HL-60 (cell line): ENCODE measurements at regions not wholly inside any gene's neighbourhood (a gene's known extent, or its start where the extent isn't known, plus 50 kb on each side); places are given as distances from the start of the nearest gene placed in this dataset.

Experiments used
- DNase-seq, 2 experiments: peaks; one replicate each; pipeline ENCODE4 v3.0.0-alpha.2; 2010 to 2020; ENCODE audit warnings: low read depth in 1 of 2, low spot score in 1 of 2
- H3K27ac ChIP-seq: fragments of 250-450 bp; sonication (Bioruptor Pico); replicated peaks from 2 replicates; pipeline ENCODE4 v1.5.1; 2020; ENCODE audit warnings: mild to moderate bottlenecking, moderate library complexity
- H3K27me3 ChIP-seq: fragments of 250-450 bp; sonication (Bioruptor Pico); 2 replicates; pipeline ENCODE4 v1.5.1; 2021; ENCODE audit warnings: mild to moderate bottlenecking, moderate library complexity; ENCODE audit not compliant: insufficient read depth, poor library complexity, severe bottlenecking
- H3K4me3 ChIP-seq: replicated peaks from 2 replicates; pipeline ENCODE4 v1.5.1; 2011; ENCODE audit warnings: mild to moderate bottlenecking, control low read depth, low read length; ENCODE audit not compliant: insufficient read depth
- CTCF ChIP-seq: IDR thresholded peaks from one replicate; pipeline ENCODE4 v1.5.1; 2011; ENCODE audit warnings: low read length, control low read depth, inconsistent platforms; ENCODE audit not compliant: insufficient read depth
- GABPA ChIP-seq: IDR thresholded peaks from 2 replicates; pipeline ENCODE4 v1.6.1; 2012; ENCODE audit warnings: low read depth
- POLR2AphosphoS5 ChIP-seq: IDR thresholded peaks from 2 replicates; pipeline ENCODE4 v1.6.1; 2012; ENCODE audit warnings: low read depth
- REST ChIP-seq: IDR thresholded peaks from 2 replicates; pipeline ENCODE4 v1.6.1; 2012; ENCODE audit warnings: low read depth; ENCODE audit not compliant: insufficient replicate concordance
- SPI1 ChIP-seq: IDR thresholded peaks from 2 replicates; pipeline ENCODE4 v1.6.1; 2012; ENCODE audit warnings: low read depth, mild to moderate bottlenecking, borderline replicate concordance

DNA sequence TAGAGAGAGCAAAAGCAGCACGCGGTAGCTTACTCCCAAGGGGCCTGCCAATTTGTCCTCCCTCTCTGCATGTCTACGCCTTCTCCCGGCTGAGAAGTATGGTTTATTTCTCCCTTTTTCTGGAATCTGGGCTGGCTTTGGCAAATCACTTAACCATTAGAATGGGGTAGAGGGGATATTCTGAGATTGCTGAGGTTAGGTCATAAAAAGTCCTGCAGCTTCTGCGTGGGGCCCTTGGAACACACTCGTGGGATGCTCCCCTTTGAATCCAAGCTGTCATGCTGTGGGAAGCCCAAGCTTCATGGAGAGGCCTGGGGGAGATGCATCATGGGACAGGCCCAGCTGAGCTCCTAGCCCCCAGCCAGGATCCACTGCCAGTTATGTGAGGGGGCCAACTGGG is 403.6 kb upstream of the MAF start:
- no peak overlapping the region for H3K4me3 ChIP-seq
- DNase-seq = no peak
- no peaks in the 10 kb centered on the region for H3K27me3 ChIP-seq
- TF ChIP-seq REST (no peak), CTCF (no peak), SPI1 (no peak), GABPA (no peak), POLR2AphosphoS5 (no peak)
- H3K27ac ChIP-seq = no peak overlapping the region

DNA sequence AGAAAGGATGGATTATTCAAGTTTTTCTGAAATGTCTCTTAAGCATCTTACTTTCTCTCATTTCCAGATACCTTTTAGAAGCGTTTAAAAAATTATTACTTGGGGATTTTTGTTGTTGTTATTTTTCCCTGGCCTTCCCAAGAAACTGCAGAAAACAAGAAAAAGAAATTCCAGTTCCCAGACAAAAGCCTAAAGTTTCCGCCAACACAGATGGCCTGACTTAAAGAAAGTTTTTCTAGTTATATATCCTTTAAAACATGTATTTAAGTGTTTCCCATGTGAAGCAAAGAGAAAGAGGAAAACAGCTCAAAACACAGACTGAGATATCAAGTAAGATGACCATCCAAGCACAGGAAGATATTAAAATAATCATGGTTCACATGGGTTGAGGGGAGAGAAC is 401.7 kb upstream of the MAF start:
- TF ChIP-seq POLR2AphosphoS5 (no peak), GABPA (no peak), SPI1 (no peak), REST (no peak), CTCF (no peak)
- DNase-seq = no peak
- no peak overlapping the region for H3K27ac ChIP-seq
- no peaks in the 10 kb centered on the region for H3K27me3 ChIP-seq
- H3K4me3 ChIP-seq = no peak overlapping the region

DNA sequence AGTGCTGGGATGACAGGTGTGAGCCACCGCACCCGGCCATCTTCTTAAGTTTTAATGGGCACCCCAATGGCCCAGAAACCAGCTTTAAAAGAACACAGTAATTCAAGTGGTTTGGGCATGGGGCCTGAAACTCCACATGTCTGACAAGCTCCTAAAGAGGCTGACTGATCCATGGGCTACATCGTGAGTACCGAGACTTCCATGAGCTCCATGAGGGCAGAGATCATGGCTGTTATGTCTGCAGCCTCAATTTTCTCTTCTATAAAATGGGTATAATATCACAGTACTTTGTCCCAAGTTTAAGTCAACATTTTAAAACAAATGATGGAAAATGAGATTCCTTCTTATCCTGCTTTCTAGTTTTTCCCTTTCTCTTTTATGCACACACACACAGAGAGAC is 397.6 kb upstream of the MAF start:
- DNase-seq = no peak
- Histone ChIP-seq H3K4me3 (no peak overlapping the region), H3K27ac (no peak overlapping the region), H3K27me3 (no peaks in the 10 kb centered on the region)
- TF ChIP-seq POLR2AphosphoS5 (no peak), CTCF (no peak)

GRCh38 chr16:79997257-79997656 is 396.7 kb upstream of the MAF start:
- H3K27ac ChIP-seq = no peak overlapping the region
- DNase-seq = no peak
- TF ChIP-seq SPI1 = no peak
- no peak for TF ChIP-seq CTCF
- no peak for TF ChIP-seq POLR2AphosphoS5
- no peak for TF ChIP-seq REST
- no peak for TF ChIP-seq GABPA
- no peaks in the 10 kb centered on the region for H3K27me3 ChIP-seq
- H3K4me3 ChIP-seq = no peak overlapping the region
